ENCODE measurements at regions not wholly inside any gene's neighbourhood (a gene's known extent, or its start where the extent isn't known, plus 50 kb on each side); places are given as distances from the start of the nearest gene placed in this dataset.

GRCh38 chr13:97559030-97559429, 125.1 kb downstream of the RAP2A start:
- no peaks in the 10 kb centered on the region for H3K36me3 ChIP-seq
- intact Hi-C loops (cut with DNase I), result no loop called here
- TF ChIP-seq POLR2A (IDR thresholded peaks at IDR 0.05) (no peak), CTCF (IDR thresholded peaks at IDR 0.05) (no peak)
- H3K27ac ChIP-seq, result no peak overlapping the region
- no peak for DNase-seq
- H3K4me1 ChIP-seq, result no peaks in the 10 kb centered on the region
- no peaks in the 10 kb centered on the region for H3K9me3 ChIP-seq
- H3K4me3 ChIP-seq, result no peak overlapping the region
- no peaks in the 10 kb centered on the region for H3K27me3 ChIP-seq
- WGBS, 2 donors, result 50 to 62% methylated on average over 2 of the region's 2 CpGs

- 75 to 83% methylated on average over 3 of the region's 3 CpGs for WGBS, 2 donors
- TF ChIP-seq CTCF (IDR thresholded peaks at IDR 0.05), result no peak
- TF ChIP-seq POLR2A (IDR thresholded peaks at IDR 0.05), result no peak
- Histone ChIP-seq H3K4me3 (no peak overlapping the region), H3K4me1 (no peaks in the 10 kb centered on the region), H3K27ac (no peak overlapping the region), H3K27me3 (no peaks in the 10 kb centered on the region), H3K36me3 (no peaks in the 10 kb centered on the region), H3K9me3 (no peaks in the 10 kb centered on the region)
- DNase-seq, result no peak
- intact Hi-C loops (cut with DNase I), result no loop called here
Measured at GRCh38 chr13:97559981-97560380, 126.0 kb downstream of the RAP2A start.

GRCh38 chr13:97561182-97561581, 127.2 kb downstream of the RAP2A start:
- H3K9me3 ChIP-seq, result no peaks in the 10 kb centered on the region
- no peaks in the 10 kb centered on the region for H3K36me3 ChIP-seq
- intact Hi-C loops (cut with DNase I), result no loop called here
- H3K27me3 ChIP-seq, result no peaks in the 10 kb centered on the region
- TF ChIP-seq CTCF (IDR thresholded peaks at IDR 0.05), result no peak
- no peak for TF ChIP-seq POLR2A (IDR thresholded peaks at IDR 0.05)
- DNase-seq, result no peak
- H3K27ac ChIP-seq, result no peak overlapping the region
- no peaks in the 10 kb centered on the region for H3K4me1 ChIP-seq
- no peak overlapping the region for H3K4me3 ChIP-seq
- 11 to 29% methylated on average over 1 of the region's 1 CpG for WGBS, 2 donors

GRCh38 chr13:97562962-97563361, 129.0 kb downstream of the RAP2A start:
- intact Hi-C loops (cut with DNase I), result no loop called here
- no peak overlapping the region for H3K4me3 ChIP-seq

GRCh38 chr13:97564956-97565355, 131.0 kb downstream of the RAP2A start:
- no peak overlapping the region for H3K27ac ChIP-seq
- H3K36me3 ChIP-seq, result no peaks in the 10 kb centered on the region
- 75 to 77% methylated on average over 5 of the region's 5 CpGs for WGBS, 2 donors
- TF ChIP-seq CTCF (IDR thresholded peaks at IDR 0.05) (no peak), POLR2A (IDR thresholded peaks at IDR 0.05) (no peak)
- intact Hi-C loops (cut with DNase I), result no loop called here
- H3K4me1 ChIP-seq, result peaks cover 0 to 17% (median 0%) of the 10 kb centered on the region in 3 donors
- no peak overlapping the region for H3K4me3 ChIP-seq
- no peaks in the 10 kb centered on the region for H3K9me3 ChIP-seq
- H3K27me3 ChIP-seq, result no peaks in the 10 kb centered on the region
- DNase-seq, result no peak

More at GRCh38 chr13:97562962-97563361, 129.0 kb downstream of the RAP2A start:
- WGBS, 2 donors, result 69 to 82% methylated on average over 1 of the region's 1 CpG
- no peak for DNase-seq
- TF ChIP-seq POLR2A (IDR thresholded peaks at IDR 0.05), result no peak
- no peak for TF ChIP-seq CTCF (IDR thresholded peaks at IDR 0.05)
- no peaks in the 10 kb centered on the region for H3K27me3 ChIP-seq
- no peaks in the 10 kb centered on the region for H3K36me3 ChIP-seq
- H3K9me3 ChIP-seq, result no peaks in the 10 kb centered on the region
- no peak overlapping the region for H3K27ac ChIP-seq
- H3K4me1 ChIP-seq, result peaks cover 0 to 9% (median 0%) of the 10 kb centered on the region in 3 donors

Data from esophagus squamous epithelium (tissue), 5 donors.